ENCODE measurements at regions not wholly inside any gene's neighbourhood (a gene's known extent, or its start where the extent isn't known, plus 50 kb on each side); places are given as distances from the start of the nearest gene placed in this dataset.

DNA sequence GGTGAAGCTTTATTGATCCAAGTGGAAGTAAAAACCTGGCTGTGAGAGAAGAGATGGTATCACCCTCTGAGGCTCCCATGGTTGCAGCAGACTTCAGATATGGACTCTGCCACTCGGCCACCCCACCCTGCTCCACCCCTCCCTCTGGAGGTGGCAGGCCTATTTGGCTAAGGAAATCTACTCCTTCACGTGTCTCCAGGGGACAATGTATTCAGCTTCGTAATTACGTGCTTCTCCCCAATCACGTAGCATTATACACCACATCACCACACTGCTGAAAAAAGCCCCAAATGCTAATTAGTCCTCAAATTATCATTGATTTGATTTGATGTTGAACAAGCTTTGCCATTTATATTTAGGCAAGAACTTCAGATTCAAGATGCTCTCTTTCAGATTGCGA lies 220.7 kb downstream of the OMA1 start (continued):
- TF ChIP-seq, protein P1, sequence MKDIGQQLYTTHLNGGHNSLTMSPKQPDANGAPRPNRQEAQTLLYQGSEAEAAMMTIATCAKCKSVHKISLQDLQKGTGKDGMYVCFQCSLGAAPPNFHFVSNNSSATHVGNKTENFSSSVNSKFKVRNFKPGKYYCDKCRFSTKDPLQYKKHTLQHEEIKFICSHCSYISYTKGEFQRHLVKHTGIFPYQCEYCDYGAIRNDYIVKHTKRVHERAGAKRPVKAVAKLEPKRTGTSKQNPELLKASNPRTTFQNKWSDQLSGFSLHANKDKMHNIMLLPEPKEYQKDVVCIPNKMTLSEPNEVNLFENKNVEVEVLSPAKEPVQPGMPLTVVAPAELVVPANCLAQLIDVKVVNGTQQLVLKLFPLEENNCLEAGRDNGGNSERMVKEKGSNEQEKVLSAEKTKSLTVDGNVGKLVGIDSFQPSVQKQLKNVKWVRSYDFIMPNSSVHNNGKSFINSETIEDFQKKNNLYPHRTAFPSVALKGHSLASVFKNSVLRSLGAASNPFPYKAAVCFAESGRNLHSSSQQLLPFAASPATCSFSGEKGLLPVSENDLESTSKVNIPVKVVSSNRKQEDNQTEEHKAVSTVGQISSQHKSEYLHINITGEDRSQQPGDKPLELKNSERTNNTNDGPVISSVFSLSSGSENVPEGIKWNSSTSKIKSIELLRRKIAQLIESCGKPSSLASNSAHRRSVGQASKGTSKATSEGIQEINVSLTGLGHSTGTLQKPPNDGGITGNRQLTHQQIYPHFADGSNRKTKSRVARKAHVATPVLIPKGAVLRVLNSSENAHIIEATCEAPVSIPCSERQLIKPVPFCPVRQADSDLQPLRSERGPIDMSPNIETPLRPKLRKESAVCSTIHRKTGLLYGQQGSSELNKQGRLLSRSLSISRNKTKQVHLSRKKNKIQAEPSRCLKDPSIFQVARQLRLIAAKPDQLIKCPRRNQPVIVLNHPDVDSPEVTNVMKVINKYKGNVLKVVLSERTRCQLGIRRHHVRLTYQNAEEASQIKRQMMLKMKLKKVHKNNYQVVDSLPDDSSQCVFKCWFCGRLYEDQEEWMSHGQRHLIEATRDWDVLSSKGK (CRISPR knock-in tag; IDR thresholded peaks at IDR 0.05), result no peak
- no peak for TF ChIP-seq LEF1 (IDR thresholded peaks at IDR 0.05)
- no peak for TF ChIP-seq CC2D1A (IDR thresholded peaks at IDR 0.05)
- TF ChIP-seq KLF1 (tag; IDR thresholded peaks at IDR 0.05), result no peak
- TF ChIP-seq, protein P2, sequence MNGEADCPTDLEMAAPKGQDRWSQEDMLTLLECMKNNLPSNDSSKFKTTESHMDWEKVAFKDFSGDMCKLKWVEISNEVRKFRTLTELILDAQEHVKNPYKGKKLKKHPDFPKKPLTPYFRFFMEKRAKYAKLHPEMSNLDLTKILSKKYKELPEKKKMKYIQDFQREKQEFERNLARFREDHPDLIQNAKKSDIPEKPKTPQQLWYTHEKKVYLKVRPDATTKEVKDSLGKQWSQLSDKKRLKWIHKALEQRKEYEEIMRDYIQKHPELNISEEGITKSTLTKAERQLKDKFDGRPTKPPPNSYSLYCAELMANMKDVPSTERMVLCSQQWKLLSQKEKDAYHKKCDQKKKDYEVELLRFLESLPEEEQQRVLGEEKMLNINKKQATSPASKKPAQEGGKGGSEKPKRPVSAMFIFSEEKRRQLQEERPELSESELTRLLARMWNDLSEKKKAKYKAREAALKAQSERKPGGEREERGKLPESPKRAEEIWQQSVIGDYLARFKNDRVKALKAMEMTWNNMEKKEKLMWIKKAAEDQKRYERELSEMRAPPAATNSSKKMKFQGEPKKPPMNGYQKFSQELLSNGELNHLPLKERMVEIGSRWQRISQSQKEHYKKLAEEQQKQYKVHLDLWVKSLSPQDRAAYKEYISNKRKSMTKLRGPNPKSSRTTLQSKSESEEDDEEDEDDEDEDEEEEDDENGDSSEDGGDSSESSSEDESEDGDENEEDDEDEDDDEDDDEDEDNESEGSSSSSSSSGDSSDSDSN (IDR thresholded peaks at IDR 0.05; ENCODE audit: borderline replicate concordance in 1 of 2, low read depth in 2 of 2, low read length in 2 of 2), result no peak
- TF ChIP-seq HOXB6 (CRISPR knock-in tag; IDR thresholded peaks at IDR 0.05; ENCODE audit: borderline replicate concordance), result no peak
- TF ChIP-seq, protein P3, sequence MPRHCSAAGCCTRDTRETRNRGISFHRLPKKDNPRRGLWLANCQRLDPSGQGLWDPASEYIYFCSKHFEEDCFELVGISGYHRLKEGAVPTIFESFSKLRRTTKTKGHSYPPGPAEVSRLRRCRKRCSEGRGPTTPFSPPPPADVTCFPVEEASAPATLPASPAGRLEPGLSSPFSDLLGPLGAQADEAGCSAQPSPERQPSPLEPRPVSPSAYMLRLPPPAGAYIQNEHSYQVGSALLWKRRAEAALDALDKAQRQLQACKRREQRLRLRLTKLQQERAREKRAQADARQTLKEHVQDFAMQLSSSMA (CRISPR knock-in tag; IDR thresholded peaks at IDR 0.05), result no peak

Data from K562 (cell line).